RWPE1 (cell line): ENCODE measurements at regions not wholly inside any gene's neighbourhood (a gene's known extent, or its start where the extent isn't known, plus 50 kb on each side); places are given as distances from the start of the nearest gene placed in this dataset.
A peak's percentile ranks its signal among the peaks of the same experiment; 100 is the strongest.

Experiments
- CTCF ChIA-PET: fragments of 350-600 bp; sonication (Branson Sonifier 250); formaldehyde crosslinking; extraction: SDS; loops from one replicate; lab custom pipeline; 2021; lab: Yijun Ruan, JAX
- POLR2A ChIA-PET: fragments of 400-600 bp; formaldehyde crosslinking; extraction: SDS; loops from one replicate; lab custom pipeline; 2020; ENCODE audit warnings: antibody characterized with exemption; ENCODE audit not compliant: low non-redundant PET; lab: Yijun Ruan, JAX
- DNase-seq: peaks from one replicate; pipeline ENCODE4 v3.0.0; 2012; ENCODE audit warnings: low spot score
- H3K27ac ChIP-seq: fragments of 450-650 bp; 2 replicates; pipeline ENCODE4 v1.5.1; 2017
- TF ChIP-seq, protein P1 (sequence below): fragments of 450-650 bp; conservative IDR thresholded peaks from 2 replicates; pipeline ENCODE4 v1.5.1; 2017; ENCODE audit warnings: low read depth, mild to moderate bottlenecking

DNA sequence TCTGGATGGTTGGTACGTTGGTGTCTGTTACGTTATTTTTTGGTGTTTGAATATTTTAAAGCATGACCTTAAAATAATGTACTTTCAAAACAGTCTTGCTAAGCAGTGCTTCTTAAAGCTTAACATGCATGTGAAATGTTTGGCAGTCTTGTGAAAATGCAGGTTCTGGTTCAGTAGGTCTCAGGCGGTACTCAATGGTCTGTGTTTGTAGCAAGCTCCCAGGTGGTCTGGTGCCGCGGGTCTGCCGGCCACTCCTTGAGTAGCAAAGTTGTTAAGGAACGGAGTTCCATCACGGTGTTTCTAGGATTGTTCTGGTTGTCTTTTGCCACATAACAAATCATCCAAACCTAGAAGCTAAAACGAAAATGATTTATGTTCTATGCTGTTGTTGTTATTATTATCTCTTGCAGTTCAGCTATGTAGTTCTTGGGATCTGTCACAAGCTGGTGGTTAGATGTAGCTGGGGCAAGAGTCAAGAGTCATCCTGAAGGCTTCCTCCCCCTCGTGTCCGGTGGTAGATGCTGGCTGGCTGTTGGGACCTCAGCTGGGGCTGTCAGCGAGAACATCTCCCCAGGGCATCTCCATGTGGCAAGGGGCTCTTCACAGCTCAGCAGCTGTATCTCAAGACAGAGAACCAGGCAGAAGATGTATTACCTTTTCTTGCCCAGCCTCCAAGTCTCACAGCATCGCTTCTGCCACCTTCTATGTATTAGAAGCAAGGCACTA is 186.8 kb downstream of the PALM2AKAP2 start:
- POLR2A ChIA-PET, result no interaction called here
- H3K27ac ChIP-seq, result no peak overlapping the region
- no peak for DNase-seq
- CTCF ChIA-PET, result no interaction called here
- TF ChIP-seq, protein P1, sequence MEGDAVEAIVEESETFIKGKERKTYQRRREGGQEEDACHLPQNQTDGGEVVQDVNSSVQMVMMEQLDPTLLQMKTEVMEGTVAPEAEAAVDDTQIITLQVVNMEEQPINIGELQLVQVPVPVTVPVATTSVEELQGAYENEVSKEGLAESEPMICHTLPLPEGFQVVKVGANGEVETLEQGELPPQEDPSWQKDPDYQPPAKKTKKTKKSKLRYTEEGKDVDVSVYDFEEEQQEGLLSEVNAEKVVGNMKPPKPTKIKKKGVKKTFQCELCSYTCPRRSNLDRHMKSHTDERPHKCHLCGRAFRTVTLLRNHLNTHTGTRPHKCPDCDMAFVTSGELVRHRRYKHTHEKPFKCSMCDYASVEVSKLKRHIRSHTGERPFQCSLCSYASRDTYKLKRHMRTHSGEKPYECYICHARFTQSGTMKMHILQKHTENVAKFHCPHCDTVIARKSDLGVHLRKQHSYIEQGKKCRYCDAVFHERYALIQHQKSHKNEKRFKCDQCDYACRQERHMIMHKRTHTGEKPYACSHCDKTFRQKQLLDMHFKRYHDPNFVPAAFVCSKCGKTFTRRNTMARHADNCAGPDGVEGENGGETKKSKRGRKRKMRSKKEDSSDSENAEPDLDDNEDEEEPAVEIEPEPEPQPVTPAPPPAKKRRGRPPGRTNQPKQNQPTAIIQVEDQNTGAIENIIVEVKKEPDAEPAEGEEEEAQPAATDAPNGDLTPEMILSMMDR, result no peak

DNA sequence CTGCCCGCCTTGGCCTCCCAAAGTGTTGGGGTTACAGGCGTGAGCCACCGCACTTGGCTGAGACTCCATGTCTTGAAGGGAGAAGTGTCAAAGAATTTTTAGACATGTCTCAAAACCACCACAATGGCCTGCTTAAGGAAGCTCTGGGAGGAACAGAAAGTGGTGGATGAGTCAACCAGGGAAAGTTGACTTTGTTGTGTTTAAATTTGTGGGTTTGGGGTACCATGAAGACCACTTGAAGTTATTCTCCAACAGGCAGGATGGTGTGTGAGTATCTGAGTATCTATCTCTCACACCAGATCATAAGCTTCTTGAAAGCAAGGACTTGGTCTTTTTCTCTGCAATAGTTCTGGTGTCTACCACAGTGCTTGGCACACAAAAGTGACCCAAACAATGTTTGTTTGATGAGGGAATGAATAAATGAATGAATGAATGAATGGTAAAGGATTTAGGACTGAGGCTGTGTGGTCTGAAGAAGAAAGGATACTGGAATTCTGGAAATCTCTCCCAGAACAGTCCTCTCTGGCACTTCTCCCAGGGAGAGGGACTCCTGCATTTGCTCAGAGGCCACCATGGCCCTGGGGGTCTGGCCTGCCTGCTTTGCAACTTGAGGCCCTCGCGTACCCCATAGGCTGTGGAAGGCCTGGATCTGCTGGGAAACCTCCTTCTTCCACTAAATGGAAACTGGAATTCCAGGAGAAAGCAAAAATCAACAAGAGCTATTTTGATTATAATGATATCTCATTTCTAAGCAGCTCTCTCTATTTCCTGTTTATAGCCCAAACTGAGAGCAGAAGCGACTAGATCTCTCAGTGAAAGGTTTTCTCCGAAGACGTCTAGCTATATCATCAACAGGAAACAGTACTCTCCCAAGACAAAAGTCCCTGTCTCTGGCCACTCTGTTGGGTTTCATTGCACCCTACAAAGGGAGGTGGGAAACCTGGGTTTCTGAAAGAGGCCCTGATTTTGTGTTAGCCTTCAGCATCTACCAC is 187.9 kb downstream of the PALM2AKAP2 start:
- DNase-seq, result no peak
- TF ChIP-seq, protein P1, result no peak
- no peak overlapping the region for H3K27ac ChIP-seq
- ChIA-PET POLR2A (no interaction called here), CTCF (no interaction called here)

DNA sequence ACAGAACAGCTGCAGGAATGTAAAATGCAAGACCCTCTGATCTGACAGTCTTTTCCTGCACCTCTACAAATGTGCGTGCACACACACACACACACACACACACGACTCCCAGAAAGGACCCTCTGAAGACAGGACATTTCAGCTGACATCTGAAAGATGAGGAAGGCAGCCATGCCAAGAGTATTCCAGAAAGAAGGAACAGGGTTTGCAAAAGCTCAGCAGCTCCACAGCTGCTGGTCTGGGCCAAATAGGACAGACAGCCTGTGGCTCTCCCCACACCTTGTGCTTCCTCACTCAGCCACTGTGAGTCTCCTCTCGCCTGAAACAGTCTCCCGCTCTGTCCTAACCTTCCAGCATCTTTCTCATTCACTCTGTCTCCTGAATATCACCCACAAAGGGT is 189.0 kb downstream of the PALM2AKAP2 start:
- peak; percentile 27 for DNase-seq
- H3K27ac ChIP-seq, result no peak overlapping the region
- TF ChIP-seq, protein P1, result no peak
- ChIA-PET CTCF (interaction anchor here (0.7 to 1.0 kb wide), 2 partner anchors 8 to 22 kb away, joined by 3 read pairs; no protein-coding TSS in a partner anchor), POLR2A (no interaction called here)

DNA sequence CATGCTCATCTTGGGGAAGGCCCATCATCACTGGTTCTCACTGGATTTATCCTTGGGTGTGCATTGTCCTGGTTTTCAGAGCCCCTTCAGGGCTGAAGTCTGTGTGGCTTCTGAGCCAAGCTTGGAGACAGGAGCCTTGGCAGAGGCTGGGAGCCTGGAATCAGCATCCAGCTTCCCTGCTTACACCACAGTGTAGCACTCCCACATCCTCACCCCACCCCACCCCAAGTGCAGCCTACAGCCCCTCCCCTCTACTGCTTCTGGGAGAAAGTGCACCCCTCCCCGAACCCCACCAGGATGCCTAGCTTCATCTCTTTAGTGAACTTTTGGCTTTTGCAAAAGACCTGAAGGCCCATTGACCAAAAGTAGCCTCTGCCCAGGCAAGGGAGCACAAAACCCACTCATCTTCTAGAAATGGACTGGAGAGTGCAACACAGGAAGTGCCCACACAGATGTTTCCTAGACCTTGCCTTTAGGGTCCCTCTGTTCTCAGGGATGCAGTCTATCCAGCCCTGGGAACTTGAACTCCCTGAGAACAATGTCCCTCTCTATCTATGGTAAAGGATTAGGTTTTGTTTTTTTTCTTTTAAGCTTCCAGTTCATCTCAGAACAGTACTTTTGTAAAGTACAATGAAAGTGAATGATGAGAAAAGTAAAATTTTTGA is 189.7 kb downstream of the PALM2AKAP2 start:
- TF ChIP-seq, protein P1, result no peak
- no peak overlapping the region for H3K27ac ChIP-seq
- POLR2A ChIA-PET, result no interaction called here
- DNase-seq, result no peak
- CTCF ChIA-PET, result interaction anchor here (0.6 to 1.0 kb wide), 3 partner anchors 9 to 67 kb away, joined by 3 to 5 read pairs (median 4); no protein-coding TSS in a partner anchor

DNA sequence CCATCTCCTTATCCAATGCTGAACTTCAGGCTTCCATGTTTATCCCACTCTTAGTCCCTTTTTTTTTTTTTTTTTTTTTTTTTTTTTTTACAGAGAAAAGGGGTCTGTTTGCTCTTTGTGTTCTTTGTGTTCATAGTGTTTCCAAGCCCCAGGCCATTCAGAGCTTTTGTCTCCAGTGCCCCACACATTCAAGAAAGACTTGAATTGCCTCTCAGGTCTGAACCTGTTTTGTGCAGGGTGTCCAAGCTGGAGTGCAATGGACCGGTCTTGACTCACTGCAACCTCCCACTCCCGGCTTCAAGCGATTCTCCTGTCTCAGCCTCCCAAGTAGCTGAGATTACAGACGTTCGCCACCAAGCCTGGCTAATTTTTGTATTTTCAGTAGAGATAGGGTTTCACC is 191.2 kb downstream of the PALM2AKAP2 start:
- ChIA-PET POLR2A (interaction anchor here (0.6 kb wide), 1 partner anchor 25 kb away, joined by 11 read pairs; no protein-coding TSS in a partner anchor), CTCF (no interaction called here)
- TF ChIP-seq, protein P1, result no peak
- no peak overlapping the region for H3K27ac ChIP-seq
- no peak for DNase-seq
